ENCODE measurements at regions not wholly inside any gene's neighbourhood (a gene's known extent, or its start where the extent isn't known, plus 50 kb on each side); places are given as distances from the start of the nearest gene placed in this dataset.

- no peak for DNase-seq
Observed at GRCh38 chr9:109682227-109682626, 97.8 kb upstream of the PALM2AKAP2 start.

- DNase-seq: peak; percentile 28
Observed at GRCh38 chr9:109683521-109683920, 96.5 kb upstream of the PALM2AKAP2 start.

GRCh38 chr9:109689701-109690100 lies 90.3 kb upstream of the PALM2AKAP2 start:
- no peak for DNase-seq

GRCh38 chr9:109699019-109699418 lies 81.0 kb upstream of the PALM2AKAP2 start:
- no peak for DNase-seq

- no peak for DNase-seq
Observed at GRCh38 chr9:109704546-109704945, 75.5 kb upstream of the PALM2AKAP2 start.

- peak; percentile 37 for DNase-seq
Observed at GRCh38 chr9:109705515-109705914, 74.5 kb upstream of the PALM2AKAP2 start.

- DNase-seq: no peak
Observed at GRCh38 chr9:109707355-109707754, 72.6 kb upstream of the PALM2AKAP2 start.

GRCh38 chr9:109708451-109708945 lies 71.5 kb upstream of the PALM2AKAP2 start:
- peak; percentile 5 for DNase-seq

GRCh38 chr9:109709866-109710265 lies 70.1 kb upstream of the PALM2AKAP2 start:
- DNase-seq: no peak

- DNase-seq: no peak
Observed at GRCh38 chr9:109710830-109711229, 69.2 kb upstream of the PALM2AKAP2 start.

- DNase-seq: no peak
Observed at GRCh38 chr9:109715344-109715743, 64.7 kb upstream of the PALM2AKAP2 start.

- no peak for DNase-seq
Observed at GRCh38 chr9:109716631-109717030, 63.4 kb upstream of the PALM2AKAP2 start.

GRCh38 chr9:109717342-109717741 lies 62.7 kb upstream of the PALM2AKAP2 start:
- no peak for DNase-seq

- no peak for DNase-seq
Observed at GRCh38 chr9:109718861-109719260, 61.1 kb upstream of the PALM2AKAP2 start.

- no peak for DNase-seq
Observed at GRCh38 chr9:109721001-109721400, 59.0 kb upstream of the PALM2AKAP2 start.

GRCh38 chr9:109722007-109722406 lies 58.0 kb upstream of the PALM2AKAP2 start:
- DNase-seq: no peak

- no peak for DNase-seq
Observed at GRCh38 chr9:109723781-109724180, 56.2 kb upstream of the PALM2AKAP2 start.

GRCh38 chr9:109725460-109725859 lies 54.5 kb upstream of the PALM2AKAP2 start:
- DNase-seq: no peak

GRCh38 chr9:109726119-109726518 lies 53.9 kb upstream of the PALM2AKAP2 start:
- no peak for DNase-seq

- no peak for DNase-seq
Observed at GRCh38 chr9:109728686-109729300, 51.2 kb upstream of the PALM2AKAP2 start.

- no peak for DNase-seq
Observed at GRCh38 chr9:109729513-109729912, 50.5 kb upstream of the PALM2AKAP2 start.

Data from HCEC 1CT (cell line).